C4-2B (cell line): ENCODE measurements at regions not wholly inside any gene's neighbourhood (a gene's known extent, or its start where the extent isn't known, plus 50 kb on each side); places are given as distances from the start of the nearest gene placed in this dataset.

Experiments
- CTCF ChIP-seq: fragments of 450-650 bp; conservative IDR thresholded peaks from 2 replicates; pipeline ENCODE4 v1.5.1; 2017; ENCODE audit warnings: mild to moderate bottlenecking
- ZFX ChIP-seq: fragments of 450-650 bp; IDR thresholded peaks from 2 replicates; pipeline ENCODE4 v1.6.1; 2017

DNA sequence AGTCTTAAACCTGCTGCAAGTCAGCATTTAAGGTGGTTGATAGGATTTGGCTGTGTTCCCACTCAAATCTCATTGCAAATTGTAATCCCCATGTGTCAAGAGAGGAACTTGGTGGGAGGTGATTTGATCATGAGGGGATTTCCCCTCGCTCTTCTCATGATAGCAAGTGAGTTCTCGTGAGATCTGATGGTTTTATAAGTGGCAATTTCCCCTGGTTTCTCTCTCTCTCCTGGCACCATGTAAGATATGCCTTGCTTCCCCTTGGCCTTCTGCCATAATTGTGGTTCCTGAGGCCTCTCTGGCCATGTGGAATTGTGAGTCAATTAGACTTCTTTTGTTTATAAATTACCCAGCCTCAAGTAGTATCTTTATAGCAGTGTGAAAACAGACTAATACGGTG lies 84.3 kb upstream of the SMC2 start:
- no peak for TF ChIP-seq CTCF
- TF ChIP-seq ZFX: no peak
